Stimulated activated CD4-positive, alpha-beta T cell treated with anti-CD3 and anti-CD28 coated beads, Interleukin-12 subunit alpha, Interleukin-12 subunit beta, amount 100 ng/mL, for 24 hours (primary cell): ENCODE measurements at regions not wholly inside any gene's neighbourhood (a gene's known extent, or its start where the extent isn't known, plus 50 kb on each side); places are given as distances from the start of the nearest gene placed in this dataset.
"Not testable (repeated sequence)": the region's sequence is repeated elsewhere in the genome, so short reads cannot be mapped to it uniquely, and the experiment has no call there.

Experiments used
- DNase-seq, 2 experiments: peaks; one replicate each; pipeline ENCODE4 v3.0.0-alpha.2; 2020; ENCODE audit warnings: low read depth in 2 of 2

DNA sequence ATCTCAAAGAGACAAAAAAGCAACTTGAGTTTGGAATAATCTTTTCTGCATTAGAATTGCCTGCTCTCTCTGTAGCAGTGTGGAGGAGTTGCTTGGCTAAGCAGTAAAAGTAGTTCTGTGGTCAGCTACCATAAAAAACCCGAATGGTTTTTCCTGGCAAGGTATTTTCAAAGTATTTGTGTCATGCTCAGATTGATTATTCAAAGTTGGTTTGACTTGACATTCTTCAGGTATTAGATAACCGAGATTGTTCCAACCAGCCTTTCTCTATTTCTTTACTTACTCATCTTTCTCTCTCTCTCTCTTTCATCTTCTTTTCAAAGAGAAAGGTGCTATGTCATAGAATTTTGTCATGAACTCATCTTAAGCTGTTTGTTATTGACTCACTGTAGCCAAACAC, 404.9 kb downstream of the CPS1 start:
- no peak for DNase-seq

DNA sequence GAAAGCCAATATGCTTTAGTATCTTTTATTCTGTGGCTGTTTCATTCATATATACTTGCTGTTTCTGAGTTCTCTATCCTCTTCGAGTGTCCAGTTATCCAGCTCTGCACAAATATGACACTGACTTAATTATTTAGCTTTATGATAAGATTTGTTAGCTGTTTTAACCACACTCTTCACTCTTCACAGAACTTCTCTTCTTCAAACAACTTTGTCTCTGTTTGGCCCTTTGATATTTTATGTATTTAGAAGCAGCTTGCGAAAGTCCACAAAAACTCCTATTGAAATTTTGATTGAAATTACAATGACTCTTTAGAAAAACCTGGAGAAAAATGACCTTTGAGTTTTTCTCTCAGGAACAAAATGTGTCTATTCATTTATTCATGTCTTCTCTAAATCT, 407.0 kb downstream of the CPS1 start:
- no peak for DNase-seq

DNA sequence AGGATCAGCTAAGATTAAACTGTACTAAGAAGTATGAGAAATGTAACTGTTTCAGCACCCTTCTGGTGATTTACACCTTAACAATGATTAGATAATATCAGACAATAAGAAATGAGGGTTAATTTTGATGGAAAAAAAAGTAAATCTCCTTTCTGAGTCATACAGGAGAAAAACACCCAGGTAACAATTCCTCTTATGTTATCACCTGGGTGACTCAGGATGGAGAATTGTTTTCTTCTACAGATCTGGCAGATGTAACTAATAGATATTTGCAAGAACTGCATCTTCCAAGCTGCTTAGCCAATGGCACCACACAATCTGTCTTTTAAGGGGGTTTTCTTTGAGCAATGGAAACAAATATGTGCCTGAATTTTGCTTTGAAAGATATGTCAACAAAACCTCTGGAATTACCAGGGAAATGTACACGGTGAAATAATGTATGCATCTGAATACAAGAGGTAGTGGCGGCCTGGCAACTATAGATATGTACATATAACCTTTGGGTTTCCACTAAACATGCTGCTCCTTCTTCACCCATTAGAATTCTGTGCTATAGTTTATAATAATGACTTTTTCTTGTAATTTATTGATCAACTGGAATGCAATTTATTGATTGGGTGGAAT, 407.9 kb downstream of the CPS1 start:
- no peak for DNase-seq

DNA sequence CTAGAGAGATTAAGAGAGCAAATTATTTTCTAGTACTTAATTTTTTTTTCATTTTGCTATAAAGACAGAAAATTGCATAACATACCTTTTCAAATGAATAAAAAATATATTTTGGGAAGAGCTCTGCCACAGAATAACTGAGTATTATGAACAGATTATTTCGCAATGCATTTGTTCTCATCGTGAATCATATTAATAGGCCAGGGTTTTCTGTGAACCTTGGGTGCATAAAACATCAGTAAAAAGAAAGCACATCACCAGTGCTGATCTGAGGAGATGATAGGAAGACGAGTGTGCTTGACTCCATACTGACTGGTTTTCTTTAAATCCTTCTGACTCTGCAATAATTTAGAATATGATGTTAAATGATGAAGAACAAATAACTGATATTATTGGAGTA, 409.1 kb downstream of the CPS1 start:
- no peak for DNase-seq

DNA sequence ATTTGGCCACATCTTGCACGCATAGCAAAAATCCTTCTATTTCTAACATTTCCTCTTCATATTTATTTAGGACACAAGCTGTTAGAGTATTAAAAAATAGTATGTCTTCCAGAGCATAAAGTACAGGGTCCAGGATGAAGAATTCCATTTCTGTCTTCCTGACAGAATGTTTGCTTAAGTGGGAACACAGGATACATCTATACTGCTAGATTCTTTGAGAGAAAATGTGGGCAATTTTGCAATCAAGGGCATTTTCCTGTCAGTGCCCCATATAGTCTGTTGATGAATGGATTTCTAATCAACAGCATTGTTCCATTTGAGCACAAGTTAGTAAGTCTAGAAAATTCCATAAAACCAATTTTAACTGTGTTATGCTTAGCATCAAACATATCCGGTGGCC, 409.9 kb downstream of the CPS1 start:
- DNase-seq = no peak

DNA sequence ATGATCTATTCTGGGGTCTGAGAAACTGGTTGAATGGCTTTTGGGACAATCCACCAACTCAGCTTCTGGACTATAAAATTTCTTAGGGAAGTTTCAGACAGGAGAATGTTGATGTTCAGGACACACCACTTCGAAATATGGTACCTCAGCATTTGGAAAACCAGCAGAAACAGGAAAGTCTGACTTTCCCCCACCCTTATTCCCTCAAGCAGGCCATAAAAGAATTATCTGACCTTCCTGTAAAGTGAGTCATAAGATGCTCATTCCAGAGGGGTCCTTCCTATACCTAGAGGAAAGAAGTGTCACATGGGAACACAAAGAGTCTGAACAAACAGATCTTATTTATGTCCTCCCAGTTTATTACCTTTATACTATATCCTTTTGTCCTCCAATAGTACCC, 415.0 kb downstream of the CPS1 start:
- no peak for DNase-seq

DNA sequence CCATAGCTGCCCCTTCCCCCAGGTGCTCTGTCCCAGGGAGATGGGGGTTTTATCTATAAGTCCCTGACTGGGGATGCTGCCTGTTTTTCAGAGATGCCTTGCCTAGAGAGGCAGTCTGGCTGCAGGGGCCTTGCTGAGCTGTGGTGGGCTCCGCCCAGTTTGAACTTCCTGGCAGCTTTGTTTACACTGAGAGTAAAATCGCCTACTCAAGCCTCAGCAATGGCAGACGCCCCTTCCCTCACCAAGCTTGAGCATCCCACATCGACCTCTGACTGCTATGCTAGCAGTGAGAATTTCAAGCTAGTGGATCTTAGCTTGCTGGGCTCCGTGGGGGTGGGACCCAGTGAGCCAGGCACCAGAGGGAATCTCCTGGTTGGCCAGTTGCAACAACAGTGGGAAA, 430.4 kb downstream of the CPS1 start:
- not testable (repeated sequence) for DNase-seq

DNA sequence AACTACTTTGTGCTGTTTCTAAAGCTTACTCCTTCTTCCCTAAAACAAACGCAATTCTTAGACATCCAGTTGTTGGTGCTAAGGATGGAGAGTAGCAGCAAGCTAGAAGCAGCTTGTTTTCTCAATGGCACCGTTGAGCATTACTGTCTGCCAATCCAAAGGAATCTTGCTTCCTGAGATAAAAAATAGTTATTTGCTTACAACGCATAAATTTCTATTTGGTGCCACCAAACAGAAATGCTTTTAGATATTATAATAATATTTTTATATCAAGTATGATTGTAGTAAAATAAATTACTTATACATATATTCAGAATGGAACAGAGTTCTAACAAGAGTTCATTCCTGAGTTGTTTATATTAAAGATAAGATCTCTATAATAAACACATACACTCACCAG, 434.7 kb downstream of the CPS1 start:
- DNase-seq = no peak

DNA sequence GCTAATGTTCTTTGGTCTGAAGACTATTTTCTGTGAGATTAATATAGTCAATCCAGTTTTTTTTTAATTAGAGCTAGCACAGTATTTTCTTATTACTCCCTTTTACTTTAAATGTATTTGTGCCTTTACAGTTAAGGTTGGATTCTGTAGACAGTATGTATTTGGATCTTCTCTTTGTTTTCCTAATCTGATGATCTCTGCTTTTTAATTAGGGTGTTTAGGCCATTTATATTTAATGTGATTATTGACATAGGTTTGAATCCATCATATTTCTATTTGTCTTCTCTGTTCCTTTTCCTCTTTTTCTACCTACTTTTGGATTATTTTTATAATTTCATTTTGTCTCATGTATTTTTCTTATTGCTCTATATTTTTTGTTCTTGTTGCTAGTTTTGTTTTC, 437.7 kb downstream of the CPS1 start:
- no peak for DNase-seq

DNA sequence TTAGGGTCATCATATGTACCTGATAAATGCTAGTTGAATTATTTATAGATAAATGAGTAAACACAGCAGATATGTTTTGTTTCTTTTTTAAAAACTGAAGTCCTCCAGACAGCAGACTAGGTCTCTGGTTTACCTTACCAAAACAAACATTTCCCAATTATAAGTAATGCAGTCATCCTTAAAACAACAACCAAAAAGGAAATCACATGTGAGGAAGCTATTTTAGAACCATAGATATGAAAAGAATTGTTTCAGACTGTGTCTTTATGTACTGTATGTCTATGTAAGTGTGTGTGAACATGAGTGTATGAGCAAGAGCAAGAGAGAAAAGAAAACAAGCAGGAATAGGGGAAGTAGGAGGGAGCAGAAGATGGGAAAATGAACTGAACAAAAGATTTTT, 441.0 kb downstream of the CPS1 start:
- no peak for DNase-seq

DNA sequence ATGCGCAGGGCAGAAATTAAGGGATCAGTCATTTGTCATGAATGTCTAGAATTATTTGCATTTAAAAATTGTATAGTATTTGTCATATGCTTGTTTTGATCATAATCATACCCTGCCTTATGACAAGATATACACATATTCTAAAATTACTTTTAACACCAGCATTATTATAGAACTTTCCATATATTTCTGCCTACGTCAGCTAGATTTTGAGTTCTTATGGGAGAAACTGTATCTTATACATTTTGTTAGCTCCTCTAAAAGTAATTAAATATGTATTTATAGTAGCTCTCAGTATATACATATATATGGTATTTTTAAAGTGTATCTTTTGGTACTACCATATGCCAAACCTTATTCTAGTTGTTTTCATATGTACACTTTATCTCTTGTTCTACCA, 441.9 kb downstream of the CPS1 start:
- DNase-seq = no peak

DNA sequence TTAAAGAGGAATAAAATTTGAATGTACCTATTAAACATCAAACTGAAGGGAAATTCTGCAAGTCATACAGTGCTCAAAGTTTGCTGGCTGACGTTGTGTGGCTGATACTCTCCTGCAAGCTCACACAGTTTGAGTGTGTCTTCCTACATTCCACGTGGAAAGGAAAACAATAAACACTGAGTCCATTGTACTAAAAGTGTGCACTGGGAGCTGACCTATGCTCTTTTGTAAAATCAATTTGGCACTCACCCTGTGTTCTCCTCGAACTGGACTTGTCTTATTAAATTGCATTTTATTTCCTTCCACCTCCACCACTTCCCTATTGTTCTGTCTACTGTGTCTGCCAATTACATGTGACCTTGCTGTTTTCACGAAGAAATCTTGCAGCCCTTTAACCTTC, 458.0 kb downstream of the CPS1 start:
- DNase-seq = no peak

DNA sequence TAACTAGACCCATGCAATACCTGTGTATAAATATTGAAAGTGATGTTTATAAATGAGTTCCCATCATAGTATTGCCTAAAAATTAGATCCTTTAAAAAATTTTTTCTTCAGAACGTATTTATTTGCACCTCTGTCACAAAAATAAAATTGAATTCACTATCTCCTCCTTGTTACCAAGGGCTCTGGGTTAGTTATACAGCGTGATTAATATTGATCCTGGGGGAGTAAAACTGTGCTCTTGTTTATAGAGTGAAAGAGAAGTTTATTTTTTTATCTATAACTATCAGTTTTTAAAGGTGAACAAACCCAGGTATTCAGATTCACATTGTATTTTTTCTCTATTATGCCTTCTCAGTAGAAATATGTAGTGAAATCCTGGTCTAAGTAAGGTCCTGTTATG, 458.5 kb downstream of the CPS1 start:
- no peak for DNase-seq

DNA sequence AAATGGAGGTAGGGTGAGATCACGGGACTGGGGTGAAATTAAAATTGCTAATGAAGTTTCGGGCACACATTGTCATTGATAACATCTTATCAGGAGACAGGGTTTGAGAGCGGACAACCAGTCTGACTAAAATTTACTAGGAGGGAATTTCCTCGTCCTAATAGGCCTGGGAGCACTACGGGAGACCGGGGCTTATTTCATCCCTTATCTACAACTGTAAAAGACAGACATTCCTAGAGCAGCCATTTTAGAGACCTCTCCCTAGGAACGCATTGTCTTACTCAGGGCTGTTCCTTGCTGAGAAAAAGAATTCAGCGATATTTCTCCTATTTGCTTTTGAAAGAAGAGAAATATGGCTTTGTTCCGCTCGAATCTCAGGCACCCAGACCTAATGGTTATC, 468.7 kb downstream of the CPS1 start:
- not testable (repeated sequence) for DNase-seq

DNA sequence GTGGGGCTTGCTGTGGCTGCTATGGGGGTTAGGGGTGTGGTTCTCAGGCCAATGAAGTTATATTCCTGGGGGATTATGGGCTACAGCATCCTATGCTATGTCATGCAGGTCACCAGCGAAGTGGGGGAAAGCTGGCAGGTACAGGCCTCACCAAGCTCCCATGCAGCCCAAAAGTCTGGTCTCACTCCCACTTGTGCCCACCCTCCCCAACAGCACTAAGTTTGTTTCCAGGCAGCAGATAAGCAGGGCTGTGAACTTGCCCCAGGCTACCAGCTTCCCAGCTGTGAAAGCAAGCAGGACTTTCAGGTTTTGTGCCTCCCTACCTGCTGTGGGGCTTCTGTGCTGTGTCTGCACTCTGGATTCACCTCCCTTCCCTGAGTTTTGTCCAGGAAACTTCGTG, 469.7 kb downstream of the CPS1 start:
- DNase-seq = no peak

DNA sequence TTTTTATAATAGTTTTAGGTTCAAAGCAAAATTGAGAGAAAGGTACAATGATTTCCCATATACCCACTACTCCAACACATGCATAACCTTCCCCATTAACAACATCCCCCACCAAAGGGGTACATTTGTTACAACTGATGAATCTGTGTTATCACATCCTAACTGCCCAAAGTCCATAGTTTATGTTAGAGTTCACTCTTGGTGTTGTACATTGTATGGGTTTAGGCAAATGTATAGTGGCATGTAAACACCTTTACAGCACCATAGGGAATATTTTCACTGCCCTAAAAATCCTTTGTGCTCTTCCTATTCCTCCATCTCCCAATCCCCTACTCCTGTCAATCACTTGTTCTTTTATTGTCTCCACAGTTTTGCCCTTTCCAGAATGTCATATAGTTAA, 471.6 kb downstream of the CPS1 start:
- DNase-seq = no peak

DNA sequence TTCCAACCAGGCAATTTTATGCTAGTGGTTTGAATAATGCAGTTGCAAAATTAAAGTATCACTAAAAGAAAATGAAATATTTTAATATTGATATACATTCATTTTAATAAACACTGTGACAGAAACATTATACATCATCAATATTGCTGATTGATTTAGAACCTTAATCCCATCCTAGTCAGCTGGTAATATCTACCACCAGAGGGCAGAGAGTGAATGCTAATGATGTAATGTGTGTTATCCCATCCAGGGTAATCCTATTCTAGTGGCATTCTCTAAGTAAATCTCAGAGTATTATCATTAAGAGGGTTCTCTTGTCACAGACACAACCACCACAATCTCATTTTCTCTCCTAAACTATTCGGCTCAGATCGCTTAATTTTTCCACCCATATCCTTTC, 477.4 kb downstream of the CPS1 start:
- no peak for DNase-seq

DNA sequence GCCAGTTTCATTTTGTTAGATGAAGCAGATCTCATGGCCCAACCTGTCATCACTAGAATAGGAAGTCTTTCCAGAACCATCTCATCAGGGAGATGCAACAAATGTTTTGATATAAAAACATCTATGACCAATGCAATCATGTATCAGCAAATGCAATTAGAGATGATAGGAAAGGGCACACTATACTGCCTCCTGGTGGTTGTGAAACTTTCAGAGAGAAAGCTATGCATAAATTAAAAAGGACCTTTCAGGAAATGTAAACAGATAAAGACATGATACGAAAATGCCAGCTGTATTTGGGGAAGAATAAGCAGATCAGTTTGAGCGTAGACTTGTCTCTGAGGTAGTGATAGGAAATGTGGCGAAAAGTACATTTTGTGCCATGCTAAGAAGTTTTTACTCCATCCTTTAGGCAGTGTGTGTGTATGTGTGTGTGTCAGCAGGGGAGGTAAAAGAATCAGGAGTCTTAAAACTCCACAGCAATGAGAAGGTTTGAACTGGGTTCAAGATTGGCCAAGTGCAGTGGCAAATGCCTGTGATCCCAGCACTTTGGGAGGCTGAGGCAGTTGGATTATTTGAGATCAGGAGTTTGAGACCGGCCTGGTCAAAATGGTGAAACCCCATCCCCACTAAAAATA, 479.3 kb downstream of the CPS1 start:
- DNase-seq = no peak

DNA sequence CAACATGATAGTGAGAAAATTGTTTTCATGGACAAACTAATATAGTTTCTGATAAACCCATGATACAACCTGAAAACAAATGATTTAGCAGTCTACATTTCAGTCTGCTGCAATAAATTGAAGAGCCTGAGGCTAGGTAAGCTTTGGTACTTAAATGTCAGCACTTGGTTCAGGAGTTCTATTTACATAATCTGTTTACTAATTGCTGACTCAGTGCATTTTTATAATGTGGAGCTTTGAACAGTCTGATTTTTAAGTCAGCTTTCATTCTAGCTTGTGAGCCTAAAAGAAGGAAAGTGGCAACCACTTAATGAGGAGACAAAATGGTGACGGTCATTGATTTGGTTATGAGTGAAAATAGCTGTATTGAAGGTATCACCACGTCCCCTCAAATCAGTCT, 488.6 kb downstream of the CPS1 start:
- DNase-seq = no peak

DNA sequence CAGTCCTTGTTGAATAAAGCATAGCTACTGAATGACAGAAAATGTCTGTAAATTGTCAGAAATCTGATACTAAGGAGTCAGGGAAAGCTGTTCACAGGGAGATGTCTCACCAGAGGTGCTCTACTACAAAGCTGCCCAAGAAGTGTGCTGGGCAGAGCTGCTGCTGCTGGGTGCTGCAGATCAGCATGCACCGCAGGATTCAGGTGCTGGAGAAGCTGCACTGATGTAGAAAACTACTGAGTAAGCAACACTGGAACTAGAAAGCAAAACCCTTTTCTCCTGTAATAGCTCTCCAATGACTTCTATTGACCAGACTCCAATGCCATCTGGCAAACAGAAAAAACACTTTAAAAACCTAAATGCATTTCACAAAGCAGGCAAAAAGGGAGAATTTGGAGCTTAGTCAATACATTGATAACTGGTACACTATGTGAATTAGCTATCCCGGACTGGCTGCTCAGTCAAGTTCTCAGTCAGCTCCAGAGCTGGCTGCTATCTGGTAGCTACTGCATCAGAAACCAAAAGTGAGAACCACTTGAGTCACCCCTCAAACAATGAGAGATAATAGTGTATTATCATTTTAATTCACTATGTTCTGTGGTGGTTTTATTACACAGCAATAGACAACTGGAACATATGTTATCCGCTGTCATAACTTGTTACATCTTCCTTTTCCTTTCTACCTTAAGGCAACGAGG, 493.1 kb downstream of the CPS1 start:
- no peak for DNase-seq

DNA sequence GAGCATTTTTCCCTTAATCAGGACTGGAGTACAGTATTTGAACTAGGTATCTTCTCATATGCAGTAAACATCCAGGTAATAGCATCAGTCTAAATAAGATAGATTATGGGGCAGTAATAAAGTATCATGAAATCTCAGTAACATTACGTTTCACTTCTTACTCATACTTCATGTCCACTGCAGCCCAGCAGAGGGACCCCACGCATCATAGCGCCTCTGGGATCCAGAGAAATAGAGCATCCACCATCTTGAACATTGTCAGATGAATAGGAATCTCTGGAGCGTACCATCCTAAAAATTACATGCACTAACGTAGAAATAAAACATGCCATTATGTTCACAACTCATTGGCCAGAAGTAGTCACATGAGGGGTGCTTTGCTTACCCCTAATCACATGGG, 499.0 kb downstream of the CPS1 start:
- DNase-seq = no peak

DNA sequence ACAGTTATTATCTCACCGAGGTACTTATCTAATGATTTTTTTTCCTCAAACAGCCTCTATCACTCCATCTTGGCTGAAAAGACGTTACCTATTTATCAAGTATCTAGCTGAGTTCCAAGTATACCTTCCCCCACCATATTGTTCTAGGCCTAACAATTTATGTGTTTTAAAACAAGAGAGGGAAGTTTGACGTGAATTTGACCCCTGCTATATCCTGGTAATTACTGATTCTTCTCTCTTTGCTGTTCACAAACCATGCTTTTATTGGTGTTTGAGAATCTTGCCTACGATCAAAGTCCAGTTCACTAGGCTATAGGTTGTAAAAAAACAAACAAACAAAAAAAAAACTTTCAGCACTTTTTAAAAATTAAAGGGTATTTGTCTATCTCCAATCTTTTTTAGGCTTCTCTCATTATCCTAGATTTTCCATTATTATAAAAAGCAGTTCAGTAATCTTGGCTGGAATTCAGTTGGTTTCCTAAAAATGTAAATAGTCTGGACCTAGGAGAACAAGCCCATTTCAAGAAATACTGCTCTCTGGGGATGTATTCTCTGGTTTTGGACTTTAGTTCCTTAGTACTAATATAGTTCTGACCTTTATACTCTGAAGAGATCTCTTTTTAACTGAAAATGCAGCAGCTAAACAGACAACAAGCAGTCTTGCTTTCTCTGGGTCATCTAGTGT, 505.4 kb downstream of the CPS1 start:
- DNase-seq = no peak

DNA sequence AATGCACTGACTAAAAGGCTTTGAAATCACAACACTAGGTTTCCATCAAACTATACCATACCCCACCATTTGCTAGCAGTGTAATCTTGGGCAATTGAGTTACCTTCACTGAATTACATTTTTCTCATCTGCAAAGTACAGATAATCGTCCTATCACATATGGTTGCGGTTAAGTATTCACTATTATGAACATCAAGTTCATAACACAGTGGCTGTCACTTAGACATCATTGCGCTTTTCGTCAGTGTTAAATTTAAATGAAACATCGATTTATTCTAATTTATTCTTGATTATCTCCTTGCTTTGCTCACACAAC, 505.9 kb downstream of the CPS1 start:
- no peak for DNase-seq
